SH-SY5Y (cell line): ENCODE measurements at regions not wholly inside any gene's neighbourhood (a gene's known extent, or its start where the extent isn't known, plus 50 kb on each side); places are given as distances from the start of the nearest gene placed in this dataset.

ENCODE experiments used
- GATA2 ChIP-seq: IDR thresholded peaks from 2 replicates; pipeline ENCODE4 v1.6.1; 2011; ENCODE audit warnings: mild to moderate bottlenecking, low read depth, low read length
- GATA3 ChIP-seq: IDR thresholded peaks from 2 replicates; pipeline ENCODE4 v1.6.1; 2011; ENCODE audit warnings: low read depth, mild to moderate bottlenecking, low read length, moderate library complexity

- TF ChIP-seq GATA2 (no peak), GATA3 (no peak)
Observed at GRCh38 chr11:116607027-116607426, 165.8 kb downstream of the BUD13 start.
